OCI-LY1 (cell line): ENCODE measurements at regions not wholly inside any gene's neighbourhood (a gene's known extent, or its start where the extent isn't known, plus 50 kb on each side); places are given as distances from the start of the nearest gene placed in this dataset.

Experiments
- H2AFZ ChIP-seq: fragments of 200-600 bp; sonication (generic), shearing (Covaris generic); 2 replicates; pipeline ENCODE4 v1.6.0; 2014; ENCODE audit warnings: antibody characterized with exemption, mild to moderate bottlenecking, low read length
- H3F3A ChIP-seq: fragments of 200-600 bp; sonication (generic), shearing (Covaris generic); 2 replicates; pipeline ENCODE4 v1.6.0; 2014; ENCODE audit warnings: mild to moderate bottlenecking, antibody characterized with exemption, low read length, moderate library complexity; ENCODE audit not compliant: insufficient read depth
- H3K27ac ChIP-seq: fragments of 200-600 bp; sonication (generic); 2 replicates; pipeline ENCODE4 v1.5.1; 2014; ENCODE audit warnings: low read length, mixed run types, mild to moderate bottlenecking, low read depth; ENCODE audit not compliant: poor library complexity, severe bottlenecking
- H3K27me3 ChIP-seq: fragments of 200-600 bp; sonication (generic); 2 replicates; pipeline ENCODE4 v1.6.0; 2014; ENCODE audit warnings: antibody characterized with exemption, mild to moderate bottlenecking, low read length, moderate library complexity; ENCODE audit not compliant: insufficient read depth
- H3K36me3 ChIP-seq: fragments of 200-600 bp; sonication (generic); 2 replicates; pipeline ENCODE4 v1.6.1; 2014; ENCODE audit warnings: mild to moderate bottlenecking, antibody characterized with exemption, low read length, moderate library complexity, mixed read lengths; ENCODE audit not compliant: insufficient read depth
- H3K4me1 ChIP-seq: fragments of 200-600 bp; sonication (generic); 2 replicates; pipeline ENCODE4 v1.5.1; 2014; ENCODE audit warnings: mild to moderate bottlenecking, low read length, moderate library complexity; ENCODE audit not compliant: insufficient read depth, severe bottlenecking
- H3K4me2 ChIP-seq: fragments of 200-600 bp; sonication (generic), shearing (Covaris generic); 2 replicates; pipeline ENCODE4 v1.6.1; 2014; ENCODE audit warnings: low read length
- H3K4me3 ChIP-seq: fragments of 200-600 bp; sonication (generic); 2 replicates; pipeline ENCODE4 v1.5.1; 2014; ENCODE audit warnings: low read length, low read depth, mild to moderate bottlenecking, mixed read lengths; ENCODE audit not compliant: poor library complexity, severe bottlenecking
- H3K79me2 ChIP-seq: fragments of 200-600 bp; shearing (Covaris generic); 2 replicates; pipeline ENCODE4 v1.6.1; 2016; ENCODE audit warnings: mixed run types, low read length, mixed read lengths; ENCODE audit not compliant: insufficient read depth
- H3K9ac ChIP-seq: fragments of 200-600 bp; sonication (generic), shearing (Covaris generic); 2 replicates; pipeline ENCODE4 v1.6.1; 2014; ENCODE audit warnings: mild to moderate bottlenecking, low read length, mixed read lengths
- H3K9me2 ChIP-seq: fragments of 200-600 bp; sonication (generic), shearing (Covaris generic); 2 replicates; pipeline ENCODE4 v1.6.1; 2014; ENCODE audit warnings: low read depth, mild to moderate bottlenecking, low read length, mixed read lengths
- H3K9me3 ChIP-seq: fragments of 200-600 bp; shearing (Covaris generic); 2 replicates; pipeline ENCODE4 v1.6.1; 2014; ENCODE audit warnings: low read length, mixed read lengths
- H4K20me1 ChIP-seq: fragments of 200-600 bp; sonication (generic), shearing (Covaris generic); 2 replicates; pipeline ENCODE4 v1.6.0; 2016; ENCODE audit warnings: mild to moderate bottlenecking, low read length; ENCODE audit not compliant: insufficient read depth
- CTCF ChIP-seq: fragments of 200-600 bp; sonication (generic), shearing (Covaris generic); IDR thresholded peaks from 2 replicates; pipeline ENCODE4 v1.5.1; 2017; ENCODE audit warnings: mild to moderate bottlenecking, antibody characterized with exemption, low read length, moderate library complexity, mixed read lengths
- EZH2 ChIP-seq: fragments of 200-600 bp; sonication (generic), shearing (Covaris generic); IDR thresholded peaks from 2 replicates; pipeline ENCODE4 v1.8.0; 2017; ENCODE audit warnings: borderline replicate concordance, mixed run types, mild to moderate bottlenecking, antibody characterized with exemption, low read length, moderate library complexity, mixed read lengths

GRCh38 chr6:168385037-168385759, 55.8 kb upstream of the SMOC2 start:
- Histone ChIP-seq H3K9me3 (no peaks in the 10 kb centered on the region), H3K4me1 (no peaks in the 10 kb centered on the region), H3K36me3 (no peaks in the 10 kb centered on the region), H4K20me1 (no peaks in the 10 kb centered on the region), H3K4me3 (no peak overlapping the region), H3K27ac (no peak overlapping the region), H2AFZ (no peak overlapping the region), H3K4me2 (no peak overlapping the region), H3K27me3 (no peaks in the 10 kb centered on the region), H3K9me2 (no peaks in the 10 kb centered on the region), H3K9ac (no peak overlapping the region), H3K79me2 (no peaks in the 10 kb centered on the region), H3F3A (no peaks in the 10 kb centered on the region)
- TF ChIP-seq EZH2, result no peak
- TF ChIP-seq CTCF, result no peak

GRCh38 chr6:168385858-168386735, 54.9 kb upstream of the SMOC2 start:
- Histone ChIP-seq H3K9ac (no peak overlapping the region), H3F3A (no peaks in the 10 kb centered on the region), H3K4me3 (no peak overlapping the region), H2AFZ (no peak overlapping the region), H3K4me1 (no peaks in the 10 kb centered on the region), H3K9me3 (no peaks in the 10 kb centered on the region), H3K27me3 (no peaks in the 10 kb centered on the region), H3K9me2 (no peaks in the 10 kb centered on the region), H3K36me3 (no peaks in the 10 kb centered on the region), H4K20me1 (no peaks in the 10 kb centered on the region), H3K79me2 (no peaks in the 10 kb centered on the region), H3K27ac (no peak overlapping the region), H3K4me2 (no peak overlapping the region)
- TF ChIP-seq CTCF, result no peak
- no peak for TF ChIP-seq EZH2

GRCh38 chr6:168386973-168387372, 54.0 kb upstream of the SMOC2 start:
- Histone ChIP-seq H3K9me2 (no peaks in the 10 kb centered on the region), H3K9ac (no peak overlapping the region), H3K36me3 (no peaks in the 10 kb centered on the region), H3K27me3 (no peaks in the 10 kb centered on the region), H3K79me2 (no peaks in the 10 kb centered on the region), H3F3A (no peaks in the 10 kb centered on the region), H3K4me3 (no peak overlapping the region), H3K27ac (no peak overlapping the region), H3K4me1 (no peaks in the 10 kb centered on the region), H4K20me1 (no peaks in the 10 kb centered on the region), H2AFZ (no peak overlapping the region), H3K9me3 (no peaks in the 10 kb centered on the region), H3K4me2 (no peak overlapping the region)
- TF ChIP-seq EZH2 (no peak), CTCF (no peak)
